Suprapubic skin (tissue), 3 donors: ENCODE measurements at regions not wholly inside any gene's neighbourhood (a gene's known extent, or its start where the extent isn't known, plus 50 kb on each side); places are given as distances from the start of the nearest gene placed in this dataset.

Experiments used
- EP300 ChIP-seq: sonication (generic); formaldehyde crosslinking; IDR thresholded peaks from one replicate; pipeline ENCODE4 v1.6.1; 2017; ENCODE audit warnings: antibody characterized with exemption
- POLR2A ChIP-seq, 2 donors: fragments of 450-650 bp; IDR thresholded peaks; one replicate each; pipeline ENCODE4 v1.6.1; 2017; ENCODE audit warnings: antibody characterized with exemption in 2 of 2, mild to moderate bottlenecking in 2 of 2, moderate library complexity in 2 of 2
- TF ChIP-seq, protein P1 (sequence below), 2 donors: fragments of 200-600 bp in 1 of 2; fragments of 450-650 bp in 1 of 2; sonication (generic) in 1 of 2; IDR thresholded peaks; one replicate each; pipeline ENCODE4 v1.5.1; 2016 to 2019; ENCODE audit warnings: antibody characterized with exemption in 2 of 2, mild to moderate bottlenecking in 1 of 2, moderate library complexity in 1 of 2

- TF ChIP-seq POLR2A (IDR thresholded peaks at IDR 0.05), result no peak
- TF ChIP-seq, protein P1, sequence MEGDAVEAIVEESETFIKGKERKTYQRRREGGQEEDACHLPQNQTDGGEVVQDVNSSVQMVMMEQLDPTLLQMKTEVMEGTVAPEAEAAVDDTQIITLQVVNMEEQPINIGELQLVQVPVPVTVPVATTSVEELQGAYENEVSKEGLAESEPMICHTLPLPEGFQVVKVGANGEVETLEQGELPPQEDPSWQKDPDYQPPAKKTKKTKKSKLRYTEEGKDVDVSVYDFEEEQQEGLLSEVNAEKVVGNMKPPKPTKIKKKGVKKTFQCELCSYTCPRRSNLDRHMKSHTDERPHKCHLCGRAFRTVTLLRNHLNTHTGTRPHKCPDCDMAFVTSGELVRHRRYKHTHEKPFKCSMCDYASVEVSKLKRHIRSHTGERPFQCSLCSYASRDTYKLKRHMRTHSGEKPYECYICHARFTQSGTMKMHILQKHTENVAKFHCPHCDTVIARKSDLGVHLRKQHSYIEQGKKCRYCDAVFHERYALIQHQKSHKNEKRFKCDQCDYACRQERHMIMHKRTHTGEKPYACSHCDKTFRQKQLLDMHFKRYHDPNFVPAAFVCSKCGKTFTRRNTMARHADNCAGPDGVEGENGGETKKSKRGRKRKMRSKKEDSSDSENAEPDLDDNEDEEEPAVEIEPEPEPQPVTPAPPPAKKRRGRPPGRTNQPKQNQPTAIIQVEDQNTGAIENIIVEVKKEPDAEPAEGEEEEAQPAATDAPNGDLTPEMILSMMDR (IDR thresholded peaks at IDR 0.05), result no peak
- TF ChIP-seq EP300, result no peak
Observed at GRCh38 chr12:69069479-69069878, 136.5 kb upstream of the CPM start.
